ENCODE measurements at regions not wholly inside any gene's neighbourhood (a gene's known extent, or its start where the extent isn't known, plus 50 kb on each side); places are given as distances from the start of the nearest gene placed in this dataset.

DNA sequence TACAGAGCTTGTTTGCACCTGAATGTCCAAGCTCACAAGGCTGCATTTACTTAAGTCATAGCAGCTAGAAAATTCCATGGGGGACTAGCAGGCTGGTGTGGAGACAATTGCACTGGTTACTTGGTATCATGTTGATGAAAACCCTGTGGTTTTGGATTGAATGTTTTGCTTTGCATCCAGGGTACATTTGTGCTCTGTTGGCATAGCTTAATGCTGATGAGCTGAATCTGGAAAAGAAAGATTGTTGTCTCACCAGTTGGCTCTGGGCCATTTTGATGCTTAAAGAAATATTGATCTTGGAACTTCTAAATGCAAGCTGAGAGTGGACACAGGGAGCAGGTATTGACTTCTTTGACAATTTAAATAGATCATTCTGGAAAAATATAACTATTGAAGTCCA is 122.5 kb upstream of the MBL2 start:
- Histone ChIP-seq H3K27me3 (ENCODE audit: insufficient read depth, low read length) (no peaks in the 10 kb centered on the region), H3K4me3 (ENCODE audit: low read length) (no peak overlapping the region), H3K9me3 (ENCODE audit: low read depth, low read length) (no peaks in the 10 kb centered on the region), H3K4me1 (ENCODE audit: insufficient read depth, low read length) (no peaks in the 10 kb centered on the region)

DNA sequence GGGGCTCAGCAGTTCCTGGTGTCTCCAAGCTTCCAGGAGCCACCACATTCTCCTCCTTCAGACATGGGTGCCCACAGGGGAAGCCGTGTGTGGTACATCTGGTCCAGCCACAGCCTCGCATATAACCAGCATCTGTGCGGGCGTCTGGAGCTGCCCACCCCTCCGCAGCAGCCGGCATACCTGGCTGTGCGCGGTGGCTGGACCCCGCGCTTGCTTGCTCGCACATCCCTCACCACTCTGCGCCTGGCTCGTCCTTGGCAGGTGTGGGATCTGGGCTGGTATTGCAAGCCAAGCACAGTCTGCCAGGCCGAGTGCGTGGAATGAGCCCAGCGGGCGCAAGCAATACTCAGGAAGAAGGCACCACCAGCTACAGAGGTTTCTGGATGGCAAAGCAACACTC is 117.7 kb upstream of the MBL2 start:
- H3K9me3 ChIP-seq (ENCODE audit: low read depth, low read length), result no peaks in the 10 kb centered on the region
- no peaks in the 10 kb centered on the region for H3K27me3 ChIP-seq (ENCODE audit: insufficient read depth, low read length)
- no peaks in the 10 kb centered on the region for H3K4me1 ChIP-seq (ENCODE audit: insufficient read depth, low read length)
- no peak overlapping the region for H3K4me3 ChIP-seq (ENCODE audit: low read length)

DNA sequence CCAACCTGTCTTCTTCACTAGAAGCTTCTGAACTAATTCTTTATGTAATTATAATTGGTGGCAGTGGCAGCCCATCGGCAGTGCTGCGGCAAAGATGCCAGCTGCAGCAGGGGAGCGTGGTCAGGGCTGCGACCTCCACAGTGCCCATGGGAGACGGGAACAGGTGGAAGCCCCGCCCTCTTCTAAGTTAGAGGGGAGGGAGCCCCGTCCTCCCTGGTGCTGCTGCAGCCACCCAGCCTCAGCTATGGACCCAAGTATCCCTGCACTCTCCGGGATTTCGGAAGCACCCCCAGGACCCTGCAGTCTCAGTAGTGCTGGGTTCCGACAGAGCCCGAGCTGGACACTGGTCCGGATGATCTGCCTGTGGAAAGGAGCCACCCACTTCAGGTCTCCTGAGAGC is 117.0 kb upstream of the MBL2 start:
- Histone ChIP-seq H3K4me1 (ENCODE audit: insufficient read depth, low read length) (no peaks in the 10 kb centered on the region), H3K27me3 (ENCODE audit: insufficient read depth, low read length) (no peaks in the 10 kb centered on the region), H3K4me3 (ENCODE audit: low read length) (no peak overlapping the region), H3K9me3 (ENCODE audit: low read depth, low read length) (no peaks in the 10 kb centered on the region)

DNA sequence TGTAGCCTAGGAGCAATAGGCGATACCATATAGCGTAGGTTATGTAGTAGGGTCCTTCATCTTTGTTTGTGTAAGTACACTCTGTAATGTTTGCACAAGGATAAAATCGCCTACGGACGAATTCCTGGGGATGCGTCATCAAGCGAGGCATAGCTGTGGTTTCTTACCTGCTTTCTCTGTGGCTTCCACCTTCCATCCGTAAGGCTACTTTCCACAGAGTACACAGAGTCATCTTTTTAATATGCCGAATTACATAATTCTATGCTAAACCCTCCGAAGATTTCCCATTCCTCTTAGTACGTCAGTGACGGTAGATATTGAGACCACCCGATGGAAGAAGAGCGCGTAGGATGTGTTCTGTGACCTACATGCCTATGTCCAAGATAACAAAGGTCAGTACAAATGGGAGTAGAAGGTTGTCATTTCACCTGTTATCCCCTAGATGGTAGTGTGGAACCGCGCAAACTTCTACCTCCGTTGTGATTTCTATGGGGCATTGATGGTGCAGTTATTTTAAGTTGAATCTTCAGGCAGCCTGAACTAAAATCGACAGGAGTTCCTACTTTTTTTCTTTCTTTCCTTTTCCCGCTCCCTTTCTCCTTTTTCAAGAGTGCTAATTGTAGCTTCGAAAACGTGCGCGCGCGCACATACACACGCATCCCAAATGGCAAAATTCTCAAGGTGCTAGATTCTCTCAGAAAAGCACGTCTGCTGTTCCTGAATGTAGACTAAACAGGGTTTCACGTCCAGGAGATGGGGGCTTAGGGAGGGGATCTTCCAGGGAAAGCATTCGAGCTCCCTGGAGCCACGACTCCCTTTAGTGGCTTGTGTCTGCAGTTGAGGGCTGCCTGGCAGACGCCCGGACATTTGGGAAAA is 111.7 kb upstream of the MBL2 start:
- no peaks in the 10 kb centered on the region for H3K9me3 ChIP-seq (ENCODE audit: low read depth, low read length)
- no peak overlapping the region for H3K4me3 ChIP-seq (ENCODE audit: low read length)
- H3K4me1 ChIP-seq (ENCODE audit: insufficient read depth, low read length), result no peaks in the 10 kb centered on the region
- no peaks in the 10 kb centered on the region for H3K27me3 ChIP-seq (ENCODE audit: insufficient read depth, low read length)

DNA sequence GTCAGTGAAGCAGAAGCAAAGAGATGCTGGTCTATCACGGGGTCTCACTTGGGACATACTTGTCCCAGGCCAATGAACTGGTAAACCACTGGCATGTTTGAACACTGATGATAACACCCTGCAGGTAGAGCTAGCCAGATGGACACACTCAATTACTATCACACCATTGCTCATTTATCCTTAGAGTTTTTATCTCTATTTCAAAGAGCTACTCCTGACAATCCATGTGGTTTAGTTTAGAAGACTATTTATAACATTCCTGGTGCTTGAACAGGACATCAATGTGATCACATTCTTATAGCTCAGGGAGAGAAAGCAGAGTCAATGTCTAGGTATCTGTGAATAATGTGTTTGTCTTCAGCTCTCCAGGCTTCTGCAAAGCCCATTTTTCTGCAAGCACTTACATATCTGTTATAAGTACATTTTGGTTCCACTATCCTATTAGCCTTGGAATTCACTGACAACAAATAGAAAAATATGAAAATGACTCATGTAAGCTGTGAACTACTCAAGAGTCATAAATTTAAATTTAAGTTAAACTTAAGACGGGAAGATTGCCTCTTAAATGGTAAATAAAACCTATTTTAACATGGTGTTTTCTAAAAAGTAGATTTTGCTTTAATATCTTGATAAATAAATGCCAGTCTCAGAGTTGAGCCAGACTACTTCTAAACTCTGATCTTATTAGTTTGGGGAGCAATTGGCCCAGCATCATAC is 106.7 kb upstream of the MBL2 start:
- no peaks in the 10 kb centered on the region for H3K4me1 ChIP-seq (ENCODE audit: insufficient read depth, low read length)
- H3K4me3 ChIP-seq (ENCODE audit: low read length), result no peak overlapping the region
- H3K27me3 ChIP-seq (ENCODE audit: insufficient read depth, low read length), result no peaks in the 10 kb centered on the region
- no peaks in the 10 kb centered on the region for H3K9me3 ChIP-seq (ENCODE audit: low read depth, low read length)

DNA sequence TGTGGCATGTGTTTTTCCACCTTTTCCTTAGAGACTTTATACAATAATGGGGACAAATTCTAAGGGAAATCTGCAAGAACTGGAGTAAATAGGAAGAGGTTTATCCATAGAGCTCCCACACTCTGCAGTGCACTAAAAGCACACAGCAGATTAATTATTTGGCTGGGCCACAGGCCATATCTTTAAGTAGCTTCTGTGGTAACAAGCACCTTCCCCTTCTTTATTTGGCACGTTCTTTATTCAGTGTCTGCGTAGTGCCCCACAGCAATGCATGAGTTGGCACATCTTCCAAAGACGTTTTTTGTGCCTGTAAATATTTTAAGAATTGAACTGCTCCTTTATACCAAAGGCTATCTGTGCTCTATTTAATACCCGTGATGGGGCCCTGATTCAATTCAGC is 104.9 kb upstream of the MBL2 start:
- Histone ChIP-seq H3K9me3 (ENCODE audit: low read depth, low read length) (no peaks in the 10 kb centered on the region), H3K4me3 (ENCODE audit: low read length) (no peak overlapping the region), H3K27me3 (ENCODE audit: insufficient read depth, low read length) (no peaks in the 10 kb centered on the region), H3K4me1 (ENCODE audit: insufficient read depth, low read length) (no peaks in the 10 kb centered on the region)

DNA sequence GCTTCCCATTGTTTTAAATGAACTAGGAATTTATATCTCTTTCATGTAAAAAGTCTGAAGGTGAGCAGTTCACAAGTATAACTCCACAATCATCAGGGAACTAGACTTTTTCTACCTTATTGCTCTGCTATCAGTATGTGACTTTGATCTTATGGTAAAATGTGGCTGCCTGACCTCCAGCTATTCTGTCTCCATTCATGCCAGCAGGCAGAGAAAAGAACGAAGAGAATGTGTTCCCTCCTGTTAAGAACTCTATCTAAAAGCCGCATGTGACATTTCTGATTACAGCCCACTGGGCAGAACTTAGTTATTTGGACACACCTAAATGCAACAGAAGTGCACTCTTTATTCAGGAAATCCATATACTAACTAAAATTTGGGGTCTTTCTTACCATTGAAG is 102.8 kb upstream of the MBL2 start:
- no peaks in the 10 kb centered on the region for H3K27me3 ChIP-seq (ENCODE audit: insufficient read depth, low read length)
- H3K4me1 ChIP-seq (ENCODE audit: insufficient read depth, low read length), result no peaks in the 10 kb centered on the region
- H3K9me3 ChIP-seq (ENCODE audit: low read depth, low read length), result no peaks in the 10 kb centered on the region
- H3K4me3 ChIP-seq (ENCODE audit: low read length), result no peak overlapping the region

DNA sequence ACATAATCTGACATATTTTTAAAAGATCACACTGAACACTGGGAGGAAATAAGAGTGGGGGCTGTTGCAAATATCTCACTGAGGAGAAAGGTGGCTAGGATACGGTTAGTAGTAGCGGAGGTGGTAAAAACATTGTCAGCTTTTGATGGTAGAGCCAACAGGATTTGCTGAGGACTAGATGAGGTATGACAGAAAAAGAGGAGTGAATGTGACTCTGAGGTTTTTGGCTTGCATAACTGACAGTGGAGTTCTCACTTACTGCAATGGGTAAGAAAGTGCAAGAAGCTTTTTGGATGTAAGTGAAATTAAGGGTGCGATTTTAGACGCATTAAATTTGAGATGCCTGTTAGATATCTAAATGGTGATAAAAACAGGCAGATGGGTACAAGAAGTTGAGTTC is 102.0 kb upstream of the MBL2 start:
- no peaks in the 10 kb centered on the region for H3K4me1 ChIP-seq (ENCODE audit: insufficient read depth, low read length)
- no peaks in the 10 kb centered on the region for H3K27me3 ChIP-seq (ENCODE audit: insufficient read depth, low read length)
- H3K9me3 ChIP-seq (ENCODE audit: low read depth, low read length), result no peaks in the 10 kb centered on the region
- no peak overlapping the region for H3K4me3 ChIP-seq (ENCODE audit: low read length)

DNA sequence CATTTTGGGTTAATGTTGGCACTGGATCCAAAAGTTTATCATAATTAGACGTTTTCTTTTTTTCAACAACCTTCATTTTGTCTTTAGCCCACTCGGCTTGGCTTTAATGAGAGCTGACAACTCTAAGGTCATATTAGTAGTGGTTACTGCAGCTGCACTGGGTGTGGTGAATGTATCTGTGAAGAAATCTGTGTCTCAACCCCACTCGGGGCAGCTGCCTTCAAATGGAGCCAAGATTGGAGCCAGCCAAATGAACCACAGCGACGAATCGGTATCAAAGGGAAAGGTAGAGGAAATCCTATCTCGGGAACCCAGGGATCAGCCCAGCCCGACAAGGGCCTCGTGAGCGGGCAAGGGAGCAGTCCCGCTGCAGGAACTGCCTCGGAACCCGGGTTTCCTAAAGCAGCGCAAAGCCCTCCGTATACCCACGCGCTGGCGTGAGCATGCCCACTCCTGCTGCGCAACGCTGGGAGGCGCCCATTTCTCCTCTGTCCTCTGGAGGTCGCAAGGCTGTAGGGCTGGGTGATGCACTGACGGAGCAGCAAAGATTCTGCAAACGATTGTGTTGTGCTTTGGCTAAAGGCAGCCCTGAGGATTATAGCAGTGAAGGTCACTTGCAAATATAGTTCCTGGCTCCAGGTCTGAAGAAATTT is 98.7 kb upstream of the MBL2 start:
- Histone ChIP-seq H3K4me3 (ENCODE audit: low read length) (no peak overlapping the region), H3K4me1 (ENCODE audit: insufficient read depth, low read length) (no peaks in the 10 kb centered on the region), H3K27me3 (ENCODE audit: insufficient read depth, low read length) (no peaks in the 10 kb centered on the region), H3K9me3 (ENCODE audit: low read depth, low read length) (no peaks in the 10 kb centered on the region)

DNA sequence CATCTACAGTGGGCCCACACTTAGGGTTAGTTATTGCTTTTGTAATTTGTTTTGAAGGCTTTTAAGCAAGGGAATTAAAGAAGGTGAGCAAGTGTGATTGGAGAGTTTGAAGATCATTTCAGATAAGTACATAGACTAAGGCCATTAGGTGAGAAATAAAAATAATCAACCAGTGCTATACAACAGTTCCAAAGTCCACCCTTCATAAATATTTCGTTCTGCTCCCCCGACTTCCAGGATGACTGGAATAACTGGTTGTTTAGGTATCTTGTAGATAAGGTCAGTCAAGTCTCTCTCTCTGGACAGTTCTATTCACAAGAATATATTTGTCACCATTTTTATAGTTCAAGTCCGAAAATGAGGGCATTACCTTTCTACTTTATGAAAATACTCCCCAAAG is 98.0 kb upstream of the MBL2 start:
- H3K27me3 ChIP-seq (ENCODE audit: insufficient read depth, low read length), result no peaks in the 10 kb centered on the region
- H3K4me3 ChIP-seq (ENCODE audit: low read length), result no peak overlapping the region
- H3K4me1 ChIP-seq (ENCODE audit: insufficient read depth, low read length), result no peaks in the 10 kb centered on the region
- no peaks in the 10 kb centered on the region for H3K9me3 ChIP-seq (ENCODE audit: low read depth, low read length)

DNA sequence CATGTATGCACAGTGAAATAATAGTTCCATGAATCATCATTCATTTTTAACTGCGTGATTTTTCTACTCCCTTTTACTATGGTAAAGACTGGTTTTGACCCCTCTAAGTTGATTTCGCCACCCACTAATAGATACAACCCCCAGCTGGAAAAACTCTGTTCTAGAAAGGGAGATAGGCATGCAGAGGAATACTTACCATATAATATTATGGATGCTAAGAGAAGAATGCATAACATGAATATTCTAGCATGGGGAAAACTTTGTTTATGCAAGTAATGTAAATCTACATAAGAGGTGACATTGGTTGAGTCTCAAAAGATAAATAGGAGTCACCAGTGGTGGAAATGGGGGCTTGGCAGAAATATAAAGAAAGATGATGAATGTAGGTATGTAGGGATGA is 97.3 kb upstream of the MBL2 start:
- H3K9me3 ChIP-seq (ENCODE audit: low read depth, low read length), result no peaks in the 10 kb centered on the region
- H3K27me3 ChIP-seq (ENCODE audit: insufficient read depth, low read length), result no peaks in the 10 kb centered on the region
- no peaks in the 10 kb centered on the region for H3K4me1 ChIP-seq (ENCODE audit: insufficient read depth, low read length)
- H3K4me3 ChIP-seq (ENCODE audit: low read length), result no peak overlapping the region

DNA sequence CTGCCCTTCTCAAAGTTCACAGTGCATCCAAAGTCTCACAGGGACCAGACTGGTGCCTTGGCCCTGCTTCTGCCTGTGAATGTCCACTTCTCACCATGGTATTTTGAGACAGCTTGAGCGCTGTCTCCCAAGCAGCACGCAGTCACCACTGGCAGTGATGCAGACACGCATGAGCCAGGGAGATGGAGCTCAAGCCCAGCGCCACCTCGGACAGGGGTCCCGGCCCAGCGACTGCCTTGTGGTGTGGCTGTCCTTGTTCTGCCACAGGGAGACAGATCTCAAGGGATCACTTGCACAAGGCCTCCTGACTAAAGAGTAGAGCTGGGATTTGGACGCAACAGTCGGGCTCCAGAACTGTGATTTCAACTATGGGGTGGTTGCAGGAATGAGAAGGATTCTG is 92.6 kb upstream of the MBL2 start:
- H3K27me3 ChIP-seq (ENCODE audit: insufficient read depth, low read length), result no peaks in the 10 kb centered on the region
- H3K4me3 ChIP-seq (ENCODE audit: low read length), result no peak overlapping the region
- H3K4me1 ChIP-seq (ENCODE audit: insufficient read depth, low read length), result no peaks in the 10 kb centered on the region

DNA sequence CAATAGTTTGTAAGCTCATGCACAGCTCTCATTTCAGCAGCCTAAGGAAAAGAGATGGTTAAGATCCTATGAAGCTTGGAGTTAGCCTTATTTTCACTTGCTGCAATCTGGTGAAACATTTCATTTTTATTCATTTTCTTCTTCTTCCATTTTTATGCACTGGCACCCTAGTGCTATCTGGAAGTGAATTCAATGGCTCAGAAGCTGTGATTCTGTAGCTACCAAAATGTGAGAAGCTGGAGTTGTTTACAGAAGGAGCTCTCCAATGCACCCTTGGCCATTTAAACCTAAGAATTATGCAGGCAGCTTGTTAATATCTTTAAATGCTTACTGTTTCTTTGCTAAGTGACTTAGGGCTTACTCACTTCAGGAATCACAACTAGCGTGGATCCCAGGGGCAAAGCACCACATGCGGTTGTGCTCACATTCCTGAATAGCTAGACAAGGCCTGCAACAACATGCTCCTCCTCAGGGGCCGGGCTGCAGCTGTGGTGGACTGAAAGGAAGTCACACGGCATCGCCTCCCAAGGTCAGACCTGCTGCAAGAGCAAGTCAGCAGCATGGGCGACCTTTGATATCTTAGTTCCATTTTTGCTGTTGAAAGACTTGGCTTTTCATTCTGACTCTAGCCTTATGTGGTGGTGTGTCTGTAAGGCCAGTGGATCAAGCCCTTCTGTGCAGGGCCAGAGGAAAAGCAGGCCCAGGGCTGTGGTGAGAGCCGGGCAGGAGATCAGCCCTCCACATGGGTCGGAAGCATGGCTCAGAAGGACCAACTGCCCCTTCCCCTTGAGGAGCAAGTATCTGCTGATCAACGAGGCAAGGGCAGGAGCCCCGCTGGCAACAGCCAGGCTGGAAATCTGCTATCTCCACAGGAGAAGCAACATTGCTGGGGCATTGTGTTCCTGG is 91.9 kb upstream of the MBL2 start:
- no peaks in the 10 kb centered on the region for H3K4me1 ChIP-seq (ENCODE audit: insufficient read depth, low read length)
- no peaks in the 10 kb centered on the region for H3K27me3 ChIP-seq (ENCODE audit: insufficient read depth, low read length)
- H3K4me3 ChIP-seq (ENCODE audit: low read length), result no peak overlapping the region
- no peaks in the 10 kb centered on the region for H3K9me3 ChIP-seq (ENCODE audit: low read depth, low read length)

More for the DNA sequence above, 92.6 kb upstream of the MBL2 start:
- H3K9me3 ChIP-seq (ENCODE audit: low read depth, low read length), result no peaks in the 10 kb centered on the region

DNA sequence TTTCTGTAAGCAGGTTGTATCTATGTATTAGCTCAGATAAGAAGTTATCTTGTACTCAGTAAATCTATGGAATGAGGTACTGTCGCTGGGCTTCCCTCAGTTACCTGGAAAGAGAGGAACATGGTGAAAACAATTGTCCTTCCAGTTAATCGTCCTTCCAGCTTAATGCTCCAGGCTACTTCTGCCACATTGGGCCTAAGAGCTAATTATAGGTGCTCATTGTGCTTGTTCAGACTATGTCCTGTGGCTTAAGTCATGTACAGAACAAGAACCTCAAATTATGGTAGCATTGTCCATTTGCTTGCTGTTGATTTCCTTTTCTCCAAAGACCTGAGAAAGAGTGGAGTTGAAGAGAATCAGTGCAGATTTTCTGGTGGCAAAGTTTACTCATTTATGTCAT is 86.1 kb upstream of the MBL2 start:
- Histone ChIP-seq H3K9me3 (ENCODE audit: low read depth, low read length) (no peaks in the 10 kb centered on the region), H3K4me3 (ENCODE audit: low read length) (no peak overlapping the region), H3K4me1 (ENCODE audit: insufficient read depth, low read length) (no peaks in the 10 kb centered on the region), H3K27me3 (ENCODE audit: insufficient read depth, low read length) (no peaks in the 10 kb centered on the region)

Measured in mononuclear cell (primary cell).